Stimulated activated CD4-positive, alpha-beta T cell treated with anti-CD3 and anti-CD28 coated beads, Interleukin-2, amount 100 ng/mL, for 4 hours (primary cell): ENCODE measurements at regions not wholly inside any gene's neighbourhood (a gene's known extent, or its start where the extent isn't known, plus 50 kb on each side); places are given as distances from the start of the nearest gene placed in this dataset.

Experiments
- DNase-seq: peaks from one replicate; pipeline ENCODE4 v3.0.0-alpha.2; 2020; ENCODE audit warnings: low read depth

GRCh38 chr6:16078064-16078463, 50.8 kb upstream of the MYLIP start:
- no peak for DNase-seq

DNA sequence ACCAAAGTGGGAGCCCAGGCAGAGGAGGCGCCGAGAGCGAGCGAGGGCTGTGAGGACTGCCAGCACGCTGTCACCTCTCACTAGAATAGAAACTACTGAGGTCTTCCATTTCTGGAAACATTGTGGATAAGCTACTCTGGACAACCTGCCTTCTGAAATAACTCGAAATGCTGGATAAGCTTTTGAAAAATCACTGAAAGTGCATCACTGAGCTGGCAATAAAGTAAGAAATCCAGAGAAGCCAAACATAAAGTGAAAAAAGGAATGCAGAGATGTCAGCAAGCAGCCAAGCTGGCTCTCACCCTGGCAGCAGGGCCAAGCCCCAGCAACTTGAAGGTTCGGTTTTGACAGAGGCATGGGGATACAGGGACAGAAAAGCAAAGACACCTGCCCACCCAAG, 59.2 kb upstream of the MYLIP start:
- DNase-seq: no peak

GRCh38 chr6:16069222-16069621, 59.7 kb upstream of the MYLIP start:
- DNase-seq: no peak

- DNase-seq: no peak
These were observed 61.3 kb upstream of the MYLIP start for GRCh38 chr6:16067568-16067967.

- DNase-seq: no peak
These were observed 64.2 kb upstream of the MYLIP start for GRCh38 chr6:16064671-16065072.

GRCh38 chr6:16063580-16063979, 65.3 kb upstream of the MYLIP start:
- no peak for DNase-seq

- DNase-seq: no peak
These were observed 67.1 kb upstream of the MYLIP start for GRCh38 chr6:16061818-16062217.

- no peak for DNase-seq
These were observed 68.8 kb upstream of the MYLIP start for GRCh38 chr6:16060039-16060438.

DNA sequence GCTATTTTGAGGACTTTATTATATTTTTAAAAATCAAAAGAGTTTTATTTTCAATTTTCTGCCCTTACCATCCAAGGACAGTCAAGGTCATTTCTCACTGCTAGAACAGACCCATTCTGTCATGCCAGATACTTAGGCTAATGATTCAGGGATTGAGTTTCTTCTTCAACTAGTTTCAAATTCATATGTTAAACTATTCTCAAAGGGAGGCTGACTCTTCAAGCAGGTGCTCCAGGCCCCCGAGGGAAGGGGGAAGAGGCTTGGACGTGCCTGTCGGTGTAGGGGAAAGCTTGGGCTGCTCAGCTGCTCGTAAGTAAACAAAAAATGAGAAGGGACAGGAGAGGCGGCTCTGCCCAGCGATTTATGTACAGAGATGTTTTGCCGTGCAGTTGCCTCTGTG, 69.4 kb upstream of the MYLIP start:
- no peak for DNase-seq

GRCh38 chr6:16058929-16059345, 69.9 kb upstream of the MYLIP start:
- no peak for DNase-seq

GRCh38 chr6:16058201-16058928, 70.5 kb upstream of the MYLIP start:
- DNase-seq: no peak

DNA sequence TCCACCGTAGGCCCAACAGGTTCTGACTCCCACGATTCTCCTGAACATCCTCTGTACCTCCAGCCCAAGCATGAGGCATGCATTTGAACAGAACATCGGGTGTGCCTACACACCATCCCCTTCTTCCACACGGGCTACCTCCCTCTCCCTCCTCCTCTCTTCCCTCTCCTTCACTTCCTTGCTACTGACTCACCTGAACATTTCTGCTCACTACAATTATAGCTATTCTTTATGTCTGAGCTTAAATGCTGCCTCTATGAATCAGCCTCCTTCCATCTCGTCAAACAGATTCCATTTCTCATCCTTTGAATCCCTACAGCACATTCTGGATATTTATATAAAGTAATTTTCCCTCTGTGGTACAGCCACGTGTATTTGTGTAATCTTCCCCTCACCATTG, 71.4 kb upstream of the MYLIP start:
- no peak for DNase-seq

GRCh38 chr6:16056263-16056870, 72.5 kb upstream of the MYLIP start:
- no peak for DNase-seq

GRCh38 chr6:16055852-16056251, 73.0 kb upstream of the MYLIP start:
- DNase-seq: no peak

DNA sequence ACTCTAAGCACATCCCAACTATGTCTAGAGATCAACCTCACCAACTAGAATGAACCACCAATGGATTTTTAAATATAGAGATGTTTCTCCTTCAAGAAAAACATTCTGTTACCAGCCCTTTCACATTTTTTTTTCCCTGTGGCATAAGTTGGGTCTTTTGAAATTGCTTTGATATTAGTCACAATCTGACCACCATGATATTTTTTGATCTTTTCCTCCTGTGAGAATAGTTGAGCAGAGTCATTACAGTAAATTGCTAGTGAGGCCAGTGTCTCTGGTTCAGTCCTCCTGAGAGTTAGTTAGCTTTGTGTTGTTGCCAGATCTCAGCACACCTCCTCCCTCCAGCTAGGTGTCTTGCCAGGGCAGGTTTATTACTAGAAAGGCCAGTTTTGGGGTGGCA, 79.7 kb upstream of the MYLIP start:
- DNase-seq: no peak

DNA sequence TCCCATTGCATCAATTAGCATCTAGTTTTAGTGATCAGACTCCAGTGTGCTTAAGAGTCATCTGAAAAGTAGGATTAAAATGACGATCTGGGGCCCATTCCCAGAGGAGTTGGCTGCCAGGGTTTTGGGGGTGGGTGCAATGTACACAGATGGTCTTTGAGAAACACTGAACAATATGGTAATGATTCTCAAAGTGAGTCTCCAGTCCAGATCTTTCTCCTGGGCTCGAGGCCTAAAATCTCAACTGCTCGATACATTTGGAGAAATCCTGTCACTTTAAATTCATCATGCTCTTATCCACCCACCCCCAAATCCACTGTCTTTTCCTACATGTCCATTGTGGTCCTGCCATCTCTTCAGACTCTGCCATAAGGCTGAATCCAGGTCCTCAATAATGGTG, 80.7 kb upstream of the MYLIP start:
- no peak for DNase-seq

GRCh38 chr6:16047435-16047990, 81.4 kb upstream of the MYLIP start:
- DNase-seq: no peak

DNA sequence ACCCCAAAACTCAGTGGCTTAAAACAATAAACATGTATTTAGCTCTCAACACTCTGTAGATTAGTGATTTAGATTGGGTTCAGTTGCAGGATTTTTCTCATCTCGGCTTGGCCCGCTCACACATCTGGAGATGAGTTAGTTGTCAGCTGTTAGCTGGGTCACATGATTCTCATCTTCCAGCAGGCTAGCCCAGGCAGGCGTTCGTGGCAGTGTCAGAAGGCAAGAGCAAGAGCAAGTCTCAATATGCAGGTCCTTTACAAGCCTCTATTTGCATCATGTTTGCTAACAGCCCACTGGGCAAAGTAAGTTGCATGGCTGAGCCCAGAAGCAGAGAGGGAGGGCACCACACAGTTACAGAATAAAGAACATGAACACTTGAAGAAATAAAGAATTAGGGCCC, 83.6 kb upstream of the MYLIP start:
- no peak for DNase-seq

GRCh38 chr6:16044211-16044643, 84.7 kb upstream of the MYLIP start:
- DNase-seq: no peak

DNA sequence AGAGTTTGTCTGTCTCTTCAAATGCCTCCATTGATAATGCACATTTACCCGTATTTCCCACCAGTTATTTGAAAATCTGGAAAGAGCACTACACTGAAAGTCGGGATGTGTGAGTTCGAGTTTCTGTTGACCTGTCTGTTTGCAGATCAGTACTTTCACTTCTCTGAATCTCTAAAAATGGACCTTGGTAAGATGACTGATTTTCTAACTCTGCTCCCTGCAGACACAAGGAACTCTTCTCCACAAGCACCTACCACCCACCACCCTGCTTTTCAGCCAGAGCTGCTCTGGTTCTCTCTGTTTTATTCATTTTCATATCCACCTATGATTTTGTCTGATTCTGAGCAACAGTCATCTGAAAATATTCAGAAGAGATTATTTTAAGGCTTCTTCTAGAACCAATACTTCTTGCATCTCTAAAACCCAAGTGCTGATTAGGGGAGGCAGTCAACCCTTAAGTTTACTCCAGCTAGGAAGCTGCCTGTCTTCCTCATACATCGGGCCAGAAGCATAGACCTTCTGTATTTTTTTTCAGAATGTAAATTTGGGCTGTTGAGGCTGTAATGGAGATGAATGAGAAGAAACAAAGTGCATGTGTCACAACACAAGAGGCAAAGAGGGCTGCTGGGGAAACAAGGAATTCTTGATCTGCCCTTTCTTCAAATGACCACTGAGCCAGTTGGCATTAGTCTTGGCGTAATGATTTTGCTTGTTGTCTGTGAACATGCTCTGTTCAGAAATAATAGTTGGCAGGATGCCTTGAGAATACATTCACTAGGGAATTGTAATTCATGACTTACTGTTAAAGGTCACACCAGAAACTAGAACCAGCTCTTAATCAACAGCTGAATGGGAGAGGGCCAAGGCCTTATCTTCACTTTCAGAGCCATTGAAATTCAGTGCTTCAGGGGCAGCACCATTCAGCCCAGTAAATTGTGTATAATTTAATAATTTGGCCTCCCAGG, 85.4 kb upstream of the MYLIP start:
- DNase-seq: no peak

GRCh38 chr6:16042751-16043150, 86.1 kb upstream of the MYLIP start:
- DNase-seq: no peak

GRCh38 chr6:16041327-16041726, 87.6 kb upstream of the MYLIP start:
- no peak for DNase-seq

- DNase-seq: no peak
These were observed 88.3 kb upstream of the MYLIP start for GRCh38 chr6:16040628-16040974.
